ENCODE measurements at regions not wholly inside any gene's neighbourhood (a gene's known extent, or its start where the extent isn't known, plus 50 kb on each side); places are given as distances from the start of the nearest gene placed in this dataset.

DNA sequence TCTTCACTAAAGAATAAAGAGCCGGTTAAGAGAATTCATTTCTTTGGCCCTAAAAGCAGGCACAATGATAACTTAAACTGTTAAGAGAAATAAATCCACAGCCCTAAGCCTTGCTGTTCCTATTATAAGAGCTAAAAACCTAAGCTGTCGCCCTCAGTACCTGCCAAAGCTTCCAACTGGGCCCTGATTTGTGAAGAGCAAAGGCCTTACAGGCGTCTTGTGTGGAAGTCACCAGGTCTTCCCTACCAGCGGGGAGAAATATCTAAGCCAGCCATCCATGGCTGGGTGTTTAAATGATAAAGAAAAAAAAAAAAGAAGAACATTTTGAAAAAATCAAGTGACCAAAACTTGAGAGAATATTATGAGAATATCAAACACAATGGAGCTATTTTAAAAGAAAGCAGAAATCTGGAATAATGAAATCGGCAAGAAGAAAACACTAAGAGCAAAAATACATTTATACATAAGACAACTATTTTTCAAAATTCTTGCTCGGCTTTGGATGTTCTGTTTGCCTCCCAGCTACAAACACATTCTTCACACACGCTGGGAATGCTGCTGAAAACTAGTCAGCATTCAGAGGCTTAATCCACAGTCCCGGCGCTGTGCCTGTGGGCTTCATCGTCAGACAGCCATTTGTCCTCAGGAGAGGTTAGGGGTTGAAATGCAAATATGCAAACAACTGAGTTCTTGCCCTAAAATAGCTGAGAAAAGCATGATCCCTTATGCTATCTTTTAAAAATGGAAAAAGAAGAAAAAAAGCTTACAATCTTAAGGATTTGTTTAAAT lies 89.8 kb upstream of the LSM14A start:
- H3K27me3 Mint-ChIP-seq (ENCODE audit: unreplicated experiment), result peaks cover 2% of the 10 kb centered on the region
- DNase-seq, result peak; percentile 37

DNA sequence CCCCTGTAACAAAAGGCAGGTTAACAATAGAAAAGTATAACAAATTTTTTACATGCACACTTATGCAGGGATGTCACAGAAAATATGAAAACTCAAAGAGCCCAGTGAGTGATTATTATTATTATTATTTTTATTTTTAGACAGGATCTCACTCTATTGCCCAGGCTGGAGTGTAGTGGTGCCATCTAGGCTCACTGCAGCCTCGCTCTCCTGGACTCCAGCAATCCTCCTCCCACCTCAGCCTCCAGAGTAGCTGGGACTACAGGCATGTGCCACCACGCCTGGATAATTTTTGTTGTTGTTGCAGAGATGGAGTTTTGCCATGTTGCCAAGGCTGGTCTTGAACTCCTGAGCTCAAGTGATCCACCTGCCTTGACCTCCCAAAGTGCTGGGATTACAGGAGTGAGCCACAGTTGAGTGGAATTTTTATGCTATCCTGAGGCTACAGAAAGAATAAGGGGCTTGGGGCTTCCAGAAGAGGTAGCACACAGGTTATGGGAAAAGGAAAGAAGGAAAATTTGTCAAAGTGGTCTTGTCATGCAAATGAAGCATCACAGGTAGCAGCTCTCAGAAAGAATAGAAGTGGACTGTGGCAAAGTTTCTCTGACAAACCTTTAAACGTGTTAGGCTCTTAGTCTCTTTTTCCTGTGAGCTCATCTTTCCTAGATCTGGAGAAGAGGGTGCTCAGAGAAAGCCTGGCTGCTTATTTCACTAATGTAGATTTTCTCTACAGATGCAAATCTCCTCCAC lies 87.7 kb upstream of the LSM14A start:
- H3K27me3 Mint-ChIP-seq (ENCODE audit: unreplicated experiment), result peaks cover 2% of the 10 kb centered on the region
- peaks cover 19% of the 10 kb centered on the region for H3K4me1 Mint-ChIP-seq (ENCODE audit: low read depth, unreplicated experiment)
- H3K4me3 Mint-ChIP-seq (ENCODE audit: unreplicated experiment), result no peak overlapping the region
- DNase-seq, result no peak
- peaks cover 3% of the 10 kb centered on the region for H3K9me3 Mint-ChIP-seq (ENCODE audit: unreplicated experiment)
- TF ChIP-seq, protein P1, sequence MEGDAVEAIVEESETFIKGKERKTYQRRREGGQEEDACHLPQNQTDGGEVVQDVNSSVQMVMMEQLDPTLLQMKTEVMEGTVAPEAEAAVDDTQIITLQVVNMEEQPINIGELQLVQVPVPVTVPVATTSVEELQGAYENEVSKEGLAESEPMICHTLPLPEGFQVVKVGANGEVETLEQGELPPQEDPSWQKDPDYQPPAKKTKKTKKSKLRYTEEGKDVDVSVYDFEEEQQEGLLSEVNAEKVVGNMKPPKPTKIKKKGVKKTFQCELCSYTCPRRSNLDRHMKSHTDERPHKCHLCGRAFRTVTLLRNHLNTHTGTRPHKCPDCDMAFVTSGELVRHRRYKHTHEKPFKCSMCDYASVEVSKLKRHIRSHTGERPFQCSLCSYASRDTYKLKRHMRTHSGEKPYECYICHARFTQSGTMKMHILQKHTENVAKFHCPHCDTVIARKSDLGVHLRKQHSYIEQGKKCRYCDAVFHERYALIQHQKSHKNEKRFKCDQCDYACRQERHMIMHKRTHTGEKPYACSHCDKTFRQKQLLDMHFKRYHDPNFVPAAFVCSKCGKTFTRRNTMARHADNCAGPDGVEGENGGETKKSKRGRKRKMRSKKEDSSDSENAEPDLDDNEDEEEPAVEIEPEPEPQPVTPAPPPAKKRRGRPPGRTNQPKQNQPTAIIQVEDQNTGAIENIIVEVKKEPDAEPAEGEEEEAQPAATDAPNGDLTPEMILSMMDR (IDR thresholded peaks at IDR 0.05; ENCODE audit: partially characterized antibody, unreplicated experiment), result no peak
- H3K36me3 Mint-ChIP-seq (ENCODE audit: unreplicated experiment), result peaks cover 4% of the 10 kb centered on the region
- no peak overlapping the region for H3K27ac Mint-ChIP-seq (ENCODE audit: unreplicated experiment)

More for the DNA sequence above, 89.8 kb upstream of the LSM14A start:
- TF ChIP-seq, protein P1 (IDR thresholded peaks at IDR 0.05; ENCODE audit: partially characterized antibody, unreplicated experiment), result no peak
- Mint-ChIP-seq H3K4me3 (ENCODE audit: unreplicated experiment) (peak overlapping the region; percentile 41), H3K9me3 (ENCODE audit: unreplicated experiment) (no peaks in the 10 kb centered on the region), H3K27ac (ENCODE audit: unreplicated experiment) (peak overlapping the region; percentile 66), H3K36me3 (ENCODE audit: unreplicated experiment) (peaks cover 4% of the 10 kb centered on the region), H3K4me1 (ENCODE audit: low read depth, unreplicated experiment) (peaks cover 19% of the 10 kb centered on the region)

DNA sequence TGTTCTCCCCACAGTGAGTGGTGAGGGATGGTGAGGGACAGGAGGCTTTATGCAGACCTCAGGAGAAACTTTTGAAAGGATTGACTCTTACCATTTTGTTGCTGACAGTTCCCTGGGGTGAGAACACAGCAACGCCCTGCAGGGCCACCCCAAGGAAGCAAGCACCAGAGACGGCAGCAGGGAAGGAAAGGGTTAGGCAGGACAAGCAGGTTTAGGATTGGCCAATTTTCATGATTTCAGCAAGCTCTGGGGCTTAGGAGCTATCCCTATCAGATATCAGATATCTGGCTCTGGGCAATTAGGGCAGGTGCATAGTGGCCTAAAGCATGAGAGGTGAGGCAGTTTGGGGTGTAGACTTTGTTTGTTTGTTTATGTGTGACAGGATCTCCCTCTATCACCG lies 87.0 kb upstream of the LSM14A start:
- peaks cover 19% of the 10 kb centered on the region for H3K4me1 Mint-ChIP-seq (ENCODE audit: low read depth, unreplicated experiment)
- H3K27me3 Mint-ChIP-seq (ENCODE audit: unreplicated experiment), result peaks cover 2% of the 10 kb centered on the region
- DNase-seq, result no peak
- no peak overlapping the region for H3K27ac Mint-ChIP-seq (ENCODE audit: unreplicated experiment)
- H3K36me3 Mint-ChIP-seq (ENCODE audit: unreplicated experiment), result peaks cover 4% of the 10 kb centered on the region
- H3K4me3 Mint-ChIP-seq (ENCODE audit: unreplicated experiment), result no peak overlapping the region
- TF ChIP-seq, protein P1 (IDR thresholded peaks at IDR 0.05; ENCODE audit: partially characterized antibody, unreplicated experiment), result no peak
- H3K9me3 Mint-ChIP-seq (ENCODE audit: unreplicated experiment), result peaks cover 5% of the 10 kb centered on the region

DNA sequence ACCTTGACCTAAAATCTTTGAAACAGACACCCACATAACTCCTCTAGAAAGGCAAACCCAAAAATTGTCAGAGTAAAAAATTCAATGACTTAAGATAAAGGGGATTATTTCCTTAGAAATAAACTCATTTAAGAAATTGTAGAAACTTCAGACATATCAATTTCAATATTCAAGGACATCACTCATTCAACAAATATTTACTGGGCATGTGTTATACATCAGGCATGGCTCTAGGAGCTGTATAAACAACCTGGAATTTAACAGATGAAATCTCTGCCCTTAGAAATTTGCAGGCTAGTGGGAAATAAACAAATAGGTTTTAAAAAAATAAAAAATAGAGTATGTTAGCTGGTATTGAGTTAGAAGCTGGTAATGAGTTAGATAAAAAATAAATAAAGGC lies 84.0 kb upstream of the LSM14A start:
- Mint-ChIP-seq H3K9me3 (ENCODE audit: unreplicated experiment) (peaks cover 5% of the 10 kb centered on the region), H3K27me3 (ENCODE audit: unreplicated experiment) (no peaks in the 10 kb centered on the region), H3K4me3 (ENCODE audit: unreplicated experiment) (no peak overlapping the region), H3K36me3 (ENCODE audit: unreplicated experiment) (peaks cover 4% of the 10 kb centered on the region), H3K27ac (ENCODE audit: unreplicated experiment) (no peak overlapping the region), H3K4me1 (ENCODE audit: low read depth, unreplicated experiment) (peaks cover 7% of the 10 kb centered on the region)
- TF ChIP-seq, protein P1 (IDR thresholded peaks at IDR 0.05; ENCODE audit: partially characterized antibody, unreplicated experiment), result no peak
- no peak for DNase-seq

DNA sequence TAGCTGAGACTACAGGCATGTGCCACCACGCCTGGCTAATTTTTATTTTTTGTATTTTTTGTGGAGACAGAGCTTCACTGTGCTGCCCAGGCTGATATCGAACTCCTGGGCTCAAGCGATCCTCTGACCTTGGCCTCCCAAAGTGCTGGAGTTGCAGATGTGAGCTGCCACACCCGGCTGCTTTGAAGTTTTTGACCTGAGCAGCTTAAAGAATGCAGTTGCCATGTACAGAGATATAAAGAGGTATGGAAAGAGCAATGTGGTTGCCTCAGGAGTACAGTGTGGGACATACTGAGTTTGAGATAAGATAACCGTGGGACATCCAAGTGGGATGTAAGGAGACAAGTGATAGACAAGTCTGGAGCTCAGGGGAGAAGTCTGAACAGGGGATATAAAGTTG lies 82.7 kb upstream of the LSM14A start:
- no peaks in the 10 kb centered on the region for H3K27me3 Mint-ChIP-seq (ENCODE audit: unreplicated experiment)
- peaks cover 5% of the 10 kb centered on the region for H3K9me3 Mint-ChIP-seq (ENCODE audit: unreplicated experiment)
- H3K4me1 Mint-ChIP-seq (ENCODE audit: low read depth, unreplicated experiment), result peaks cover 3% of the 10 kb centered on the region
- no peak overlapping the region for H3K27ac Mint-ChIP-seq (ENCODE audit: unreplicated experiment)
- peaks cover 4% of the 10 kb centered on the region for H3K36me3 Mint-ChIP-seq (ENCODE audit: unreplicated experiment)
- no peak overlapping the region for H3K4me3 Mint-ChIP-seq (ENCODE audit: unreplicated experiment)
- no peak for DNase-seq
- TF ChIP-seq, protein P1 (IDR thresholded peaks at IDR 0.05; ENCODE audit: partially characterized antibody, unreplicated experiment), result no peak
